CD4-positive, alpha-beta T cell treated with Interleukin-15 for 1 hour (primary cell): ENCODE measurements at regions not wholly inside any gene's neighbourhood (a gene's known extent, or its start where the extent isn't known, plus 50 kb on each side); places are given as distances from the start of the nearest gene placed in this dataset.
A peak's percentile ranks its signal among the peaks of the same experiment; 100 is the strongest.

Source experiments
- DNase-seq: peaks from one replicate; pipeline ENCODE4 v3.0.0-alpha.2; 2020

- DNase-seq: no peak
Observed at GRCh38 chrX:131779306-131779705, 235.4 kb downstream of the OR13H1 start.

GRCh38 chrX:131779741-131780140, 235.9 kb downstream of the OR13H1 start:
- DNase-seq: no peak

GRCh38 chrX:131782646-131783045, 238.8 kb downstream of the OR13H1 start:
- no peak for DNase-seq

GRCh38 chrX:131783555-131784308, 239.4 kb upstream of the STK26 start:
- peak; percentile 83 for DNase-seq

- no peak for DNase-seq
Observed at GRCh38 chrX:131789664-131790063, 233.4 kb upstream of the STK26 start.

- no peak for DNase-seq
Observed at GRCh38 chrX:131791608-131792355, 231.3 kb upstream of the STK26 start.

GRCh38 chrX:131792356-131792749, 230.7 kb upstream of the STK26 start:
- peak; percentile 95 for DNase-seq

- DNase-seq: peak; percentile 91
Observed at GRCh38 chrX:131792789-131793462, 230.2 kb upstream of the STK26 start.

- DNase-seq: no peak
Observed at GRCh38 chrX:131795442-131796229, 227.5 kb upstream of the STK26 start.

GRCh38 chrX:131801066-131801465, 222.0 kb upstream of the STK26 start:
- DNase-seq: no peak

DNA sequence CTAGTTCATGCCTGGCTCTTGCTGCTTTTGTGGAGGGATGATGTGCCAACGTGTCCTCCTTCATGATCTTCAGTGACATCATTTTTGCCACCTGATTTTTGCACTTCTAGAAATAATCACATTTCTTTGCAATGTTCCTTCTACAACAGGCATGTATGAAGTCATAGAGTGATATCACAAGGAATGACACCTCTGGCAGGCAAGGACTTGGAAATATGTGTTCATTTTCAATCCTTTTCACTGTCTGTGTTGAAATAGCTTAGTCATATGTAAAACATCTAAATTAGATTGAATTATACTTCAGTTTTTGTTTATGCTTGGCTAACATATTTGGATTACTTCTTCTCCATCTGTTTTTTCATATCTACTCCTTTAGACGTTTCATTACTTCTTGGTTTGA, 221.2 kb upstream of the STK26 start:
- no peak for DNase-seq

DNA sequence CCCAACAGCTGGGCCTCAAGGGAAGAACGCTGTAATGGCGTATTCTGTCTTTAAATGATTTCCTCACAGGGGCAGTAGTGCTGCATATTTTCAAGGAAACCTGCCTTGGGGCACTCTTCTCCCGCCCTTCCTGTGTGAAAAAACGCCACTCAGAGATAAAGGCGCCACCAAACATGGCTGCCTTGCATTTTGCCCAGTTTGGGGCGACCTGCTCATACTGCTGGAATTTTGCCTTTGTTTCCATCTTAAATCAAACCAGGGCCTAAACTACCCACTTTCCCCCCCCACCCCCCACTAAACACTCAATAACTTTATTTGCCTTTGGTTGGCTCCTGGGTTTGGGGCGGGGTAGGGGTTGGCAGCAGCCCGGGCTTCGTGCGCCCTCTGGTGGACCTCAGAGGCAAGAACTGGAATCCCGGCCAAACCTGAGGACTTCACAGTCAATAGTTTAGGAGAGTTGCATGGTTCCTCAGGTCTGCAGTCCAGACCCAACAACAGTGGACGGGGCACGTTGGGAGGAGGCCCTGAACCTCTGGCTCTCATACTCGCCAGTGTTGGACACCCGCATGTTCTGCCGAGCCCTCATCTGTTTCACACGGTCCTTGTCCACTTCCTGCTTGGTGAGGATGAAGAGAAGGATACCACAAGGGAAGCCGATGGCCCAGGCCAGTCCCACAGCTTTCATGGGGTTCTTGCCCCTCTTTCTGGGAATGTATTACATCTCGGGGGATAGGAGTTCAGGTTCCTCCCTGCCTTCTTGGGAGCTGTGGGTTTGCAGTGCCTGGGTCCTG, 220.1 kb upstream of the STK26 start:
- peak; percentile 87 for DNase-seq

GRCh38 chrX:131812847-131813825, 210.0 kb upstream of the STK26 start:
- peak; percentile 92 for DNase-seq

DNA sequence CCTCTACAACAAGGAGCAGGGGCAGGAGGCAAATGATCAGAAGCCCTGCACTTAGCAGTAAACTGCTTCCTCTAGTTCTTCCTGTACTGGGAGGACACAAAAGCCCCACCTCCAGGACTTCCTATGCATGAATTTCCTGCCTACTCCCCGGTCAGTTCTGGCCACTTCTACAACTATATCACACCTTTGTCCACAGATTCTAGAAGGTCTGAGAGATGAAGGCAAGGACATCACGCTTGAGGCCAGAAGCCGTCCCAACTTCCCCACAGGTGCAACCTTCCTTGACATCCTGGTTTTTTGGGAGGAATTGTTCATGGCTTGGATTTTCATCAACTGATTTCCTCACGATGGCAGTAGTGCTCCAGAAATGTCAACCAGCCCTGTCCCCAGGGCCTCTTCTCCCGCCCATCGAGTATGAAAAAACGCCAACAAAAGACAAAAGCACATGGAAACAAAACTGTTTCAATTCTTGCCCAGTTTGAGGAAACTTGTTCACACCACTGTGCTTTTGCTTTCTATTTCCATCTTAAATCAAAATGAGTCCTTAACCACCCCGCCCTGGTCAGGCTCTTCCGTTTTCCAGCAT, 206.5 kb upstream of the STK26 start:
- peak; percentile 87 for DNase-seq

DNA sequence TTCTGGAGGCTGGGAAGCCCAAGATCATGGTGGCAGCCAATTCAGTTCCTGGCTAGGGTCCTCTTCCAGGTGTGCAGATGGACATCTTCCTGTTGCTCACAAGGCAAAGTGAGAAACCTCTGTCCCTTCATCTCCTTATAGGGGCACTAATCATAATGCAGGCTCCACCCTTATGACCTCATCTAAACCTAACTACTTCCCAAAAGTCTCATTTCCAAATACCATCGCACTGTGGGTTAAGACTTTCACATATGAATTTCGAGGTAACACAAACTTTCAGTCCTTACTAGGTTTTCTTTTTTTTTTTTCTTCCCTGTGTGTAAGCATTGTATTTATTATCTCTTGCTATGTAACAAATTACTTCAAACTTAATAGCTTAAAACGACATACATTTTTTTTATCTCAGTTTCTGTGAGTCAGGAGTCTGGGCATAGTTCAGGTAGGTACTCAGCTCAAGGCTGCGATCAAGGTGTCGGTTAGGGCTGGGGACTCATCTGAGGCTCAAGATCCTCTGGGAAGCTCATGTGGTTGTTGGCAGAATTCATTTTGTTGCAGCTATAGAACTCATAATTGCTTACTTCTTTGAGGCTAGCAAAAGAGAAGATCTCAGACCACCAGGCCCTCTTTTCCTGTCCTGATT, 204.7 kb upstream of the STK26 start:
- DNase-seq: no peak

DNA sequence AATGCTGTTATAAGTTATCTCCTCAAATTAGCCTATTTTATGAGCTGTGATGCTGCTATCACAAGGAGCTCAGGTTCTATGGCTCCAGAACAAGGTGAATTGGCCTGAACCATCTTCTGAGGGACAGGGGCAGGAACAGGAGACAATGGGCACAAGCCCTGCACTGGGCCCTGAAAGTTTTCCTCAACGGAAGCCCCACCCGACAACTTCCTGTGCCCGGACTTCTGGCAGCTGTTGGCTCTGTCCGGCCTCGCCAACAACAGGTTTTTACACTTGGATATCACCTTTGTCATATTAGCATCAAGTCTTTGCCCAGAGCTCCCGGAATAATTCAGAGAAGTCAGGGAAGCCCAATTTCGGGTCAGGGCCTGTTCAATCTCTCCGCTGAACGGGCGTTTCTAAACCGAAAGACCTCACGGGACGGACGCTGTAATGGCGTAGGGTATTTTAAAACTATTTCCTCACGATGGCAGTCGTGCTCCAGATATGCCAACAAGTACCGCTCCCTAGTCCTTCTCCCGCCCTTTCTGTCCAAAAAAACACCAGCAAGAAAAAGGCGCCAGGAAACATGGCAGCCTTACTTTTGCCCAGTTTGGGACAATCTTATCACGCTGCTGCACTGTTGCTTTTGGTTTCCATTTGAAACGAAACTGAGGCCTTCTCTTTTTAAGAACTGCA, 201.0 kb upstream of the STK26 start:
- DNase-seq: peak; percentile 88

GRCh38 chrX:131826572-131826971, 196.5 kb upstream of the STK26 start:
- no peak for DNase-seq

DNA sequence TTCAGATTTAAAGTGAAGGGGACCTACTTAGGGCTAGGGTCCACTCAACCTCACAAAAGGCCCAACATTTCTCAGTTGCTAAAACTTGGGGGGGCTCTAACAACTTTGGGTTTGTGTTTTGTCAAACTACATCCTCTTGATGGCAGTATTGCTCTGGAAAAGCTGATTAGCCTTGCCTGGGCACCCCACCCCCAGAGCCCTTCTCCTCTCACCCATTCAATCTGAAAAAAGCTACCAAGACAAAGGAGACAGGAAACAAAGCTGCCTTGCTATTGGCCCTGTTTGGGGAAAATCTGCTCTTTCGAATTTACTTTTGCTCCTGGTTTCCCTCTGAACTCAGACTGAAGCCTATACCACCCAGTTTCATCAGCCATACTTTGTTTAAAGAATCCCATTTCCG, 195.2 kb upstream of the STK26 start:
- peak; percentile 28 for DNase-seq

DNA sequence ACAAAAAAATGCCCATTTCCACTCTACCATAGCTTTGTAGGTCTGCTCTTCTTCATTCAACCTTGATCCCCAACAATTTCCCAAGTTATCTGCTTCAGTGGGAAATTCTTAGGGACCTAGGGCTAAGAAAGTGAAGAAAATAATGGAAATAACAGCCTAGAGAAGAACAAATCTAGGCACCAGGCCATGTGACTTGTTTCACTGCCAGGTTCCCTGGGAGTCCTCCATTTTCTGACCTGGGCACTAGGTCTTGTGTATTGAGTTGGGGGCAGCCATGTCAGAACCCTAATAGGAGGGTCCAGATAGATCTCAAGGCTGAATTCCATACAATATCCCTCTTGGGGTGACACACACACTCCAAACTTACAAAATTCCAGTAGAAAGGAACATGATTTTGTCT, 194.6 kb upstream of the STK26 start:
- DNase-seq: no peak
